D721Med (cell line): ENCODE measurements at regions not wholly inside any gene's neighbourhood (a gene's known extent, or its start where the extent isn't known, plus 50 kb on each side); places are given as distances from the start of the nearest gene placed in this dataset.

Experiments used
- DNase-seq: peaks from one replicate; pipeline ENCODE4 v3.0.0; 2011; ENCODE audit warnings: low spot score; ENCODE audit not compliant: insufficient read length
- FAIRE-seq: peaks from 2 replicates; lab custom pipeline; 2011; peaks lifted over from hg19 to GRCh38; lab: Jason Lieb, UNC
- TF ChIP-seq, protein P1 (sequence below): IDR thresholded peaks from 2 replicates; pipeline ENCODE4 v1.5.1; 2012; ENCODE audit warnings: mild to moderate bottlenecking, control low read depth; ENCODE audit not compliant: insufficient read depth; ENCODE audit errors: missing control alignments

DNA sequence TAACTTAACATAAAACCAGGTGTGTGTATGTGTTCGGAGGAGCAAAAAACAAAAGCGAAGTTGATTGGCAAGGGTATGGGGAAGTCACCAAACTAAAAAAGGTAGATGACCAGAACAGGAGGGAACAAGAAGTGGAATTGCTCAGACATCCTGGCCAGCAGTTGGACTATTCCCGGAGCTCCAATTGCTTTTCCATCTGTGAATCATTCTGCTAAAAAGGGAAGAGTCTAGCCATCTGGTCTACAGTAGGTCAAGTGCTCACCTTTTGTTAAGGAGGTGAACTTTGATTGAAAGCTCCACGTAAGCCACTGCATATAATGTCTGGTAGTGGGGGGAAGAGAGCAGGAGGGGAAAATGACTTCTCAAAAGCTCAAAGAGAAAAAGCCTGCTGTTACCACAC, 50.0 kb upstream of the BET1 start:
- TF ChIP-seq, protein P1, sequence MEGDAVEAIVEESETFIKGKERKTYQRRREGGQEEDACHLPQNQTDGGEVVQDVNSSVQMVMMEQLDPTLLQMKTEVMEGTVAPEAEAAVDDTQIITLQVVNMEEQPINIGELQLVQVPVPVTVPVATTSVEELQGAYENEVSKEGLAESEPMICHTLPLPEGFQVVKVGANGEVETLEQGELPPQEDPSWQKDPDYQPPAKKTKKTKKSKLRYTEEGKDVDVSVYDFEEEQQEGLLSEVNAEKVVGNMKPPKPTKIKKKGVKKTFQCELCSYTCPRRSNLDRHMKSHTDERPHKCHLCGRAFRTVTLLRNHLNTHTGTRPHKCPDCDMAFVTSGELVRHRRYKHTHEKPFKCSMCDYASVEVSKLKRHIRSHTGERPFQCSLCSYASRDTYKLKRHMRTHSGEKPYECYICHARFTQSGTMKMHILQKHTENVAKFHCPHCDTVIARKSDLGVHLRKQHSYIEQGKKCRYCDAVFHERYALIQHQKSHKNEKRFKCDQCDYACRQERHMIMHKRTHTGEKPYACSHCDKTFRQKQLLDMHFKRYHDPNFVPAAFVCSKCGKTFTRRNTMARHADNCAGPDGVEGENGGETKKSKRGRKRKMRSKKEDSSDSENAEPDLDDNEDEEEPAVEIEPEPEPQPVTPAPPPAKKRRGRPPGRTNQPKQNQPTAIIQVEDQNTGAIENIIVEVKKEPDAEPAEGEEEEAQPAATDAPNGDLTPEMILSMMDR = no peak
- DNase-seq = no peak
- no peak for FAIRE-seq

DNA sequence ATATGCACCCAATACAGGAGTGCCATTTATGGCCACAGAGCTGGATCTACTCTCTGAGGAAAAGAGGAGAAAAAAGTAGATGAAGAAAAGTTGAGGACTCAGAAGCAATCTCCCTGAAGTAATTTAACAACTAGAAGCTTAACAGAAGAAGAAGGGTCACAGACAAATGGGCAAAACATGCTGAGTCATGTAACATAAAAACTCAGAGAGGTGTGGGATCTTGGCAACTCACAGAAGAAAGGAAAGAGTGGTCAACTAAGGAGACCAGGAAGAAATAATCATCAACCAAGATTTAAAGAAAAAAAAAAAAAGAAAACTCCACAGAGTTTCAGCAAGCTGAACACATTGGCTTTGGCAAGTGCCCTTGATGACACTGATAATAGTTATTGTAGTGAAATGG, 51.8 kb upstream of the BET1 start:
- no peak for FAIRE-seq
- DNase-seq = no peak
- TF ChIP-seq, protein P1 = no peak

DNA sequence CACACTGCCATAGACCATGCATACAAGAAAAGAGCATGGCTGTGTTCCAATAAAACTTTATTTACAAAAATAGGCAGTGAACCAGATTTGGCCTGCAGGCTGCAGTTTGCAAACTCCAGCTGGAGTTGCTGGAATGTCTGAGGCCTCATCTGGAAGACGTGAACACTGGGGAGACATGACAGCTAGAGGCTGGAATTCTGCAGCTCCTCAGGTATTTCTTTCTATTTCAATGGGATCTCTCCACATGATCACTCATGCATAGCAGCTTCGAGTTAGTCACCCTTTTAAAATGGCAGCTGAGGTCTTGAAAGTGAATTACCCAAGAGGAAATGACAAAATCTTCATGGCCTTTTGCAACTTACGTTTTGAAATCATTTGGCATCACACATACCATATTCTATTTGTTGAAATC, 52.6 kb upstream of the BET1 start:
- FAIRE-seq (no peak), DNase-seq (no peak)
- TF ChIP-seq, protein P1 = no peak

DNA sequence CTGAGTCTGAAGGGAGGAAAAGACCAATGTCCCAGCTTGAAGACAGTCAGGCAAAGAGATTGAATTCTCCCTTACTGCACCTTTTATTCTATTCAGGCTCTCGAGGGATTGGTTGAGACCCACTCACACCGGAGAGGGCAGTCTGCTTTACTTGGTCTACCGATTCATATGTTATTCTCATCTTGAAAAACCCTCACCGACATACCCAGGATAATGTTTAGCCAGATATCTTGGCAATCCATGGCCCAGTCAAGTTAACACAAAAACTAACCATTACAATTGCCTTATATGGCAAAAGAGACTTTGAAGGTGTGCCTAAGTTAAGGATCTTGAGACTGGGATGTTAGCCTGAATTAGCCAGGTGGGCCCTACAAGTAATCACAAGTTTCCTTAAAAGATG, 53.8 kb upstream of the BET1 start:
- TF ChIP-seq, protein P1 = no peak
- FAIRE-seq (no peak), DNase-seq (no peak)

DNA sequence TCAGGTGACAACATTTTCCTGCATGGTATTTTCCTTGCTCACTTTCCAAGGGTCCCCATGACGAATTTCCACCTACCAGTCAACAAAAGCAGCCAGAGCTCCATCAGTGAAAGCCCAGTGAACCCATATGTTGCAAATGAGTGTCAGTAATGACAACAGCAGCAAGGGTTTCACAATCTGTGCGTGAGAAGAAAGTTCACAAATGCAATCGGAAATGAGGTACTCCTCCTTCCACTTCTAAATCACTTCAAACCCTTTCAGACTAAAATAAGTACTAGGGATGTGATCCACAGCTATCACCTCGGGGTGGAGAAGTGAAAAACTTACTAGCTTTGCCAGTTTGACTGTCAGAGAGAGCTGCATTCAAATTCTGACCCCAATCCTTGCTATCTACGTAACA, 55.6 kb upstream of the BET1 start:
- no peak for DNase-seq
- TF ChIP-seq, protein P1 = no peak
- no peak for FAIRE-seq

DNA sequence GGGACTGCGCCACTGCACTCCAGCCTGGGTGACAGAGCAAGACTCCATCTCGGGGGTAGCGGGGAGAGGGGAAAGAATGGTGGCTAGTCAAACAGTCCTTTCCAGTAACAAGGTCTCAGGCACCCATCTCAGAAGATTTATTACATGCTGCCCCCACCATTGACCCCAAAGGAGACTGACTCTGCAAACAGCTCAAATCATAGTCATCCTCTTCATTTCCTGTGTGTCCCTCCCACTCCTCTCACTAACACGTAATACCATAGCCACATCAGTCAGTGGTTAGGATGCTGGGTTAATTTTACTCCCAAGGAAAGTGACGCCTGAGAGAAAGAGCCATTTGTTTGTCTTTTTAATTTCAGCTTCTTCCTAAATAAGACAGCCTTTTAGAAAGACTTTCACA, 56.6 kb upstream of the BET1 start:
- DNase-seq (no peak), FAIRE-seq (no peak)
- TF ChIP-seq, protein P1 = no peak

DNA sequence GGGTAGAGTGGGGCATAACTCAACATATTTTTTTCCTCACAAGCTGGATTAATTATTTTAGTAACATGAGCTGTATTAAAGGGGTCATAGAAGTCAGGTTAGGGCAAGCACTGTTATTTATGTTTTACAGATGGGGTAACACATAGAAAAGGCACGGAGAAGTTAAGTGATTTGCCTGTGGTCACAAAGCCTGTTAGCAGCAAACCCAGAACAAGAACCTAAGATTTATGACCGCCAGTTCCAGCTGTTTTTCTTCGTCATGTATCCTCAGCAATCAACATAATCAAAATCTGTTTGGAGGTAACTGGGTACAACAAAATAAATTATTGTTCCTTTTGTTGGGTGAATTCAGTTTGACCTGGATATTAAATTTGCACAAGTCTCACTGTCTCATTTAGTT, 57.2 kb upstream of the BET1 start:
- FAIRE-seq (no peak), DNase-seq (no peak)
- TF ChIP-seq, protein P1 = no peak
